SK-N-SH treated with all-trans-retinoic acid at 6 μM for 48 hours (cell line): ENCODE measurements at regions not wholly inside any gene's neighbourhood (a gene's known extent, or its start where the extent isn't known, plus 50 kb on each side); places are given as distances from the start of the nearest gene placed in this dataset.

Source experiments
- ATAC-seq: fragments of 200-7000 bp; cut with Tn5 transposase; 3 replicates; pipeline ENCODE4 v1.9.1; 2020; ENCODE audit warnings: mild to moderate bottlenecking, moderate library complexity
- ARNTL ChIP-seq: fragments of 450-650 bp; formaldehyde crosslinking; IDR thresholded peaks from 2 replicates; pipeline ENCODE4 v1.5.0; 2020; ENCODE audit warnings: low read depth, mild to moderate bottlenecking, moderate library complexity, borderline replicate concordance
- BACH2 ChIP-seq: fragments of 250-450 bp; sonication (Bioruptor Pico); IDR thresholded peaks from 2 replicates; pipeline ENCODE4 v1.9.0; 2021; ENCODE audit warnings: mild to moderate bottlenecking, borderline replicate concordance
- CSDC2 ChIP-seq: fragments of 250-450 bp; sonication (Bioruptor Pico); IDR thresholded peaks from 2 replicates; pipeline ENCODE4 v1.5.0; 2020; ENCODE audit warnings: mild to moderate bottlenecking, moderate library complexity
- ESRRG ChIP-seq: fragments of 250-450 bp; sonication (Bioruptor Pico); IDR thresholded peaks from 2 replicates; pipeline ENCODE4 v1.6.1; 2021; ENCODE audit warnings: mild to moderate bottlenecking
- GLIS3 ChIP-seq: fragments of 250-450 bp; sonication (Bioruptor Pico); IDR thresholded peaks from 2 replicates; pipeline ENCODE4 v1.5.0; 2020; ENCODE audit warnings: mild to moderate bottlenecking, moderate library complexity
- ISL1 ChIP-seq: fragments of 250-450 bp; sonication (Bioruptor Pico); IDR thresholded peaks from 2 replicates; pipeline ENCODE4 v2.1.2; 2022; ENCODE audit warnings: mild to moderate bottlenecking, moderate library complexity
- OSR1 ChIP-seq: fragments of 250-450 bp; sonication (Bioruptor Pico); IDR thresholded peaks from 2 replicates; pipeline ENCODE4 v1.8.0; 2022; ENCODE audit warnings: moderate library complexity, mild to moderate bottlenecking, inconsistent platforms
- PPARA ChIP-seq: fragments of 250-450 bp; sonication (Bioruptor Pico); IDR thresholded peaks from 2 replicates; pipeline ENCODE4 v1.5.0; 2020; ENCODE audit warnings: mild to moderate bottlenecking, borderline replicate concordance
- RARB ChIP-seq: fragments of 250-450 bp; sonication (Bioruptor Pico); IDR thresholded peaks from 2 replicates; pipeline ENCODE4 v1.8.0; 2021; ENCODE audit warnings: mild to moderate bottlenecking, moderate library complexity
- SNAI2 ChIP-seq: fragments of 250-450 bp; sonication (Bioruptor Pico); IDR thresholded peaks from 2 replicates; pipeline ENCODE4 v1.5.0; 2020; ENCODE audit warnings: mild to moderate bottlenecking, moderate library complexity
- TCF4 ChIP-seq: fragments of 250-450 bp; sonication (Bioruptor Pico); IDR thresholded peaks from 2 replicates; pipeline ENCODE4 v1.8.0; 2021; ENCODE audit warnings: mild to moderate bottlenecking, moderate library complexity, borderline replicate concordance
- TOX ChIP-seq: fragments of 250-450 bp; sonication (Bioruptor Pico); IDR thresholded peaks from 2 replicates; pipeline ENCODE4 v1.8.0; 2021; ENCODE audit warnings: mild to moderate bottlenecking, moderate library complexity, borderline replicate concordance
- ZC3H10 ChIP-seq: fragments of 250-450 bp; sonication (Bioruptor Pico); IDR thresholded peaks from 2 replicates; pipeline ENCODE4 v1.5.1; 2021; ENCODE audit warnings: mild to moderate bottlenecking, moderate library complexity
- ZFP3 ChIP-seq: fragments of 250-450 bp; sonication (Bioruptor Pico); IDR thresholded peaks from 2 replicates; pipeline ENCODE4 v1.5.0; 2020; ENCODE audit warnings: mild to moderate bottlenecking, moderate library complexity
- ZFP30 ChIP-seq: fragments of 450-650 bp; formaldehyde crosslinking; IDR thresholded peaks from 2 replicates; pipeline ENCODE4 v1.5.0; 2022; ENCODE audit warnings: mild to moderate bottlenecking, moderate library complexity
- ZNF70 ChIP-seq: fragments of 450-650 bp; formaldehyde crosslinking; IDR thresholded peaks from 2 replicates; pipeline ENCODE4 v1.5.0; 2020; ENCODE audit warnings: mild to moderate bottlenecking, moderate library complexity
- TF ChIP-seq, protein P1 (sequence below): fragments of 250-450 bp; sonication (Bioruptor Pico); IDR thresholded peaks from 2 replicates; pipeline ENCODE4 v1.5.1; 2021; ENCODE audit warnings: mild to moderate bottlenecking, moderate library complexity
- TF ChIP-seq, protein P2 (sequence below): fragments of 250-450 bp; sonication (Bioruptor Pico); IDR thresholded peaks from 2 replicates; pipeline ENCODE4 v1.5.0; 2020; ENCODE audit warnings: mild to moderate bottlenecking, moderate library complexity

GRCh38 chr4:159899596-159899995, 796.7 kb downstream of the RAPGEF2 start (continued):
- TF ChIP-seq, protein P1, sequence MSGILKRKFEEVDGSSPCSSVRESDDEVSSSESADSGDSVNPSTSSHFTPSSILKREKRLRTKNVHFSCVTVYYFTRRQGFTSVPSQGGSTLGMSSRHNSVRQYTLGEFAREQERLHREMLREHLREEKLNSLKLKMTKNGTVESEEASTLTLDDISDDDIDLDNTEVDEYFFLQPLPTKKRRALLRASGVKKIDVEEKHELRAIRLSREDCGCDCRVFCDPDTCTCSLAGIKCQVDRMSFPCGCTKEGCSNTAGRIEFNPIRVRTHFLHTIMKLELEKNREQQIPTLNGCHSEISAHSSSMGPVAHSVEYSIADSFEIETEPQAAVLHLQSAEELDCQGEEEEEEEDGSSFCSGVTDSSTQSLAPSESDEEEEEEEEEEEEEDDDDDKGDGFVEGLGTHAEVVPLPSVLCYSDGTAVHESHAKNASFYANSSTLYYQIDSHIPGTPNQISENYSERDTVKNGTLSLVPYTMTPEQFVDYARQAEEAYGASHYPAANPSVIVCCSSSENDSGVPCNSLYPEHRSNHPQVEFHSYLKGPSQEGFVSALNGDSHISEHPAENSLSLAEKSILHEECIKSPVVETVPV = no peak
- no peak for TF ChIP-seq CSDC2
- TF ChIP-seq ZFP30 (CRISPR knock-in tag) = no peak

GRCh38 chr4:159900562-159900961, 797.7 kb downstream of the RAPGEF2 start:
- no peak for TF ChIP-seq ESRRG (CRISPR knock-in tag)
- no peak for TF ChIP-seq ZNF70
- TF ChIP-seq ZFP30 (CRISPR knock-in tag) = no peak
- TF ChIP-seq, protein P2, sequence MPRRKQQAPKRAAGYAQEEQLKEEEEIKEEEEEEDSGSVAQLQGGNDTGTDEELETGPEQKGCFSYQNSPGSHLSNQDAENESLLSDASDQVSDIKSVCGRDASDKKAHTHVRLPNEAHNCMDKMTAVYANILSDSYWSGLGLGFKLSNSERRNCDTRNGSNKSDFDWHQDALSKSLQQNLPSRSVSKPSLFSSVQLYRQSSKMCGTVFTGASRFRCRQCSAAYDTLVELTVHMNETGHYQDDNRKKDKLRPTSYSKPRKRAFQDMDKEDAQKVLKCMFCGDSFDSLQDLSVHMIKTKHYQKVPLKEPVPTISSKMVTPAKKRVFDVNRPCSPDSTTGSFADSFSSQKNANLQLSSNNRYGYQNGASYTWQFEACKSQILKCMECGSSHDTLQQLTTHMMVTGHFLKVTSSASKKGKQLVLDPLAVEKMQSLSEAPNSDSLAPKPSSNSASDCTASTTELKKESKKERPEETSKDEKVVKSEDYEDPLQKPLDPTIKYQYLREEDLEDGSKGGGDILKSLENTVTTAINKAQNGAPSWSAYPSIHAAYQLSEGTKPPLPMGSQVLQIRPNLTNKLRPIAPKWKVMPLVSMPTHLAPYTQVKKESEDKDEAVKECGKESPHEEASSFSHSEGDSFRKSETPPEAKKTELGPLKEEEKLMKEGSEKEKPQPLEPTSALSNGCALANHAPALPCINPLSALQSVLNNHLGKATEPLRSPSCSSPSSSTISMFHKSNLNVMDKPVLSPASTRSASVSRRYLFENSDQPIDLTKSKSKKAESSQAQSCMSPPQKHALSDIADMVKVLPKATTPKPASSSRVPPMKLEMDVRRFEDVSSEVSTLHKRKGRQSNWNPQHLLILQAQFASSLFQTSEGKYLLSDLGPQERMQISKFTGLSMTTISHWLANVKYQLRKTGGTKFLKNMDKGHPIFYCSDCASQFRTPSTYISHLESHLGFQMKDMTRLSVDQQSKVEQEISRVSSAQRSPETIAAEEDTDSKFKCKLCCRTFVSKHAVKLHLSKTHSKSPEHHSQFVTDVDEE (CRISPR knock-in tag) = no peak
- TF ChIP-seq ISL1 = no peak
- no peak for TF ChIP-seq RARB
- no peak for TF ChIP-seq BACH2
- TF ChIP-seq, protein P1 = no peak
- TF ChIP-seq PPARA (CRISPR knock-in tag) = no peak
- TF ChIP-seq GLIS3 (CRISPR knock-in tag) = no peak
- TF ChIP-seq TOX = no peak
- TF ChIP-seq ZC3H10 = no peak
- no peak for TF ChIP-seq OSR1 (CRISPR knock-in tag)
- no peak for TF ChIP-seq ZFP3 (CRISPR knock-in tag)
- no peak for TF ChIP-seq ARNTL
- TF ChIP-seq, all 23 proteins: peak for 0
- no peak for ATAC-seq

- no peak for ATAC-seq
- TF ChIP-seq RARB (no peak), ZFP3 (CRISPR knock-in tag) (no peak), ZNF70 (no peak), TCF4 (CRISPR knock-in tag) (no peak), ISL1 (peak; percentile 59)
- TF ChIP-seq, protein P2 (CRISPR knock-in tag) = peak; percentile 59; the same call in 1 of the 2 replicates
- TF ChIP-seq, protein P1 = no peak
- TF ChIP-seq, all 23 proteins: peak for 2
Measured at GRCh38 chr4:159902648-159903047, 799.8 kb downstream of the RAPGEF2 start.

DNA sequence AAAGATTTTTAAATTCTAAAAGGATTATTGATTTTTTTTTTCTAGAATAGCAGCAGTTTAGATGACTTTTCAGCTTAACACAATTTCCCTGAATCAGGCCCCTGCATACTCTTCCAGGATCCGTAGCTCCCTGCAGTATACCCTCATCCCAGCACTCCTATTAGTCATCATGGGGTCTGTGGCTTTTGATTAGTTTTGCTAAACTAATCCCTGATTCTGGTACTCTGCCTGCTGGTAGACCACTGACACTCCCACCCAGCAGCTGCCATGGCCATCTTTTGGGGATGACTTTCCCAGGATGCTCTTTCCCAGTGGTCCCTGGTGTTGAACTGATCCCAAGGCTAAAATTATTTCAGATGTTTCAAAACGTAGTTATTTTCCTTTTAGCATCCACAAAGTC, 802.0 kb downstream of the RAPGEF2 start:
- TF ChIP-seq SNAI2 (CRISPR knock-in tag) = no peak
- TF ChIP-seq, protein P2 (CRISPR knock-in tag) = no peak
- TF ChIP-seq ZNF70 = no peak
- ATAC-seq = no peak
